ENCODE measurements at regions not wholly inside any gene's neighbourhood (a gene's known extent, or its start where the extent isn't known, plus 50 kb on each side); places are given as distances from the start of the nearest gene placed in this dataset.

DNA sequence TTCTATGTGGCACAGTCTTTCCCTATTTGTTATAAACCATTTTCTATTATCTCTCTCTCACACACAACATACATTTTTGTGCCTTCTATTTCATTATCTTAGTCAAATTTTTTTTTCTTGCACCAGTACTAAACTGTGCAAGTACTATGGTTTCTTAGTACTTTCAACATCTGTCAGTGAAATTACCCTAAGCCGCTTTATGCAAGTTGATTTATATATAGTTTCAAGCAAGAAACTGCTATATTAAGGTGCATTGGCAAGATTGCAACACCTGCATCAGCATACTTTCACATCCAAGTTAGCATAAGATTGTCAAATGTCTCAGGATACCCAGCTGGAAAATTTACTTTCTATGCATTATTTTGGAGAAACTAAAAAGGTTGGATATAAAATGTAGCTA, 180.2 kb upstream of the FSTL5 start:
- DNase-seq: no peak

DNA sequence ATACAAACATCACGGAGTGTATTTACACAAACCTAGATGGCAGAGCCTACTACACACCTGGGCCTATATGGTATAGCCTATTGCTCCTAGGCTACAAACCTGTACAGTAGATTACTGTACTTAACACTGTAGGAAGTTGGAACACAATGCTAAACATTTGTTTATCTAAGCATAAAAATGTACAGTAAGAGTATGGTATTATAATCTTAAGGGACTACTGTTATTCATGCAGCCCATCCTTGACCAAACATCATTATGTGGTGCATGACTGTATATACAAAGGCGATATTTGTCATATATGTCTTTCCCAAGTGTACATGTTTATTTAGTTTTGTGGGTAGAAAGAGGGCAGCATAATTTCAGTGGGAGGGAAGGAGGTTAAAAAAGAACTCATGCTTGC, 177.7 kb upstream of the FSTL5 start:
- DNase-seq: no peak

- DNase-seq: no peak
These were observed 160.1 kb upstream of the FSTL5 start for GRCh38 chr4:162323919-162324318.

DNA sequence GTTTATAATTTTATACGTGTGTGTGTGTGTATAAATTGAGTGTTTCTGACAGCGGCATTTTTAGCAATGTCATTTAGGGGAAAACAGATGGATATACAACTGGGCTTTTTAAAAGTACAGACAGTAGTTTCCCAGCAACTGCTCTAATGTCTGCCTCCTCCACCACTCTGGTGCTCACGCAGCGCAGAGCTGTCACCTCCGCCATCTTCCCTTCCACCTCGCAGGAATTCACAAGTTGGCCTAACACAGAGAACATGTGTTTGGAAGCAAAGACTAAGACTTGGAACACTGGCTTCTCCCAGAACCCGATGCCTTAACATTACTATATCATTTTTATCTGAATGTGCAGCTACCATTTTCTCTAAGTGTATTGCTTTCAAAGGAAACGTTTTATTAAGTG, 158.3 kb upstream of the FSTL5 start:
- DNase-seq: no peak

DNA sequence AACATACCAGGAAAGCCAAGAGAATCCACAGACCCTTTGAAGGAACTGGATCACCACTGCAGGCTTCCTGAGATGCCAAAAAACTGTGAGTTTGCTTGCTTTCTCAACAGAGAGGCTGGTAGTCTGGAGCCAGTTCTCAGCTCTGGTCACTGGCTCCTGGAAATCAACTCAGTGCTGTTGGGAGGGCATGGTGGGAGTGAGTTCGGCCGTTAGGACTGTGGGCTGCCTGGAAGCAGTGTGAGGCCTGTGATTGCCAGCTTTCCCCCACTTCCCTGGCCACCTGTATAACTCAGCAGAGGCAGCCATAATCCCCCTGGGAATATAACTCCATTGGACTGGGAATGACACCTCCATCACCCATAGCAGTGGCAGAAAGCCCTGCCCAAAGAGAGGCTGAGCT, 122.0 kb upstream of the FSTL5 start:
- DNase-seq: no peak

DNA sequence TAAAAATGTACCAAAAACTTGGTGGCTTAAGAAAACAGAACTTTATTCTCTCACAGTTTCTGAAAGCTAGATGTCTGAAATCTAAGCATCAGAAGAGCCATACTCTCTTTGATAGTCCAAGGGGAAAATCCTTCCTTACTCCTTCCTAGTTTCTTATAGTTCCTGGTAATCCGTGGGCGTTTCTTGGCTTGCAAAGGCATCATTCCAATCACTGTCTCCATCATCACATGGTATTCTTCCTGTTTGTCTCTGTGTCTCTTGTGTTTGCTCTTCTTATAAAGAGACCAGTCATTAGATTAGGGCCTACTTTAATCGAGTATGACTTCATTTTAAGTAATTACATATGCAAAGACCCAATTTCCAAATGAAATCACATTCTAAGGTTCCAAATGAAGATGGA, 118.9 kb upstream of the FSTL5 start:
- no peak for DNase-seq

GRCh38 chr4:162274354-162274753, 110.6 kb upstream of the FSTL5 start:
- no peak for DNase-seq

DNA sequence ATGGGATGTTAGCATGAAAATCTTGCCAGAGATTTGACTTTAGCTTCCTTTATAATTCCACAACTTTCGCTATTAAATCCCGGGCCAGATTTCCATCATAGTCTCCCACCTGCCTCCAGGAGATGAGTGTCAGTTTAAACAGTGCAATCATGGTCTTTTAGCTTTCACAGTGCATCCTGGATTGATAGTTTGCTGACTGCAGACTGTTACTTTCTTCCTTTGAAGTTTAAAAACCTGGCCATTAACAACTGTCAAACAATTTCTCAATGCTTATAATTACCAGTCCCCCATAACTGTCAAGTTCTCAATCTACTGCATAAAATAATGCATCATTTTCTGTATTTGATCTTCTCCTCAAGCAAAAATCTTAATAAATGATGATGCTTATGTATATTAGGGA, 108.4 kb upstream of the FSTL5 start:
- no peak for DNase-seq

- no peak for DNase-seq
These were observed 105.1 kb upstream of the FSTL5 start for GRCh38 chr4:162268911-162269310.

- DNase-seq: no peak
These were observed 102.0 kb upstream of the FSTL5 start for GRCh38 chr4:162265802-162266201.

DNA sequence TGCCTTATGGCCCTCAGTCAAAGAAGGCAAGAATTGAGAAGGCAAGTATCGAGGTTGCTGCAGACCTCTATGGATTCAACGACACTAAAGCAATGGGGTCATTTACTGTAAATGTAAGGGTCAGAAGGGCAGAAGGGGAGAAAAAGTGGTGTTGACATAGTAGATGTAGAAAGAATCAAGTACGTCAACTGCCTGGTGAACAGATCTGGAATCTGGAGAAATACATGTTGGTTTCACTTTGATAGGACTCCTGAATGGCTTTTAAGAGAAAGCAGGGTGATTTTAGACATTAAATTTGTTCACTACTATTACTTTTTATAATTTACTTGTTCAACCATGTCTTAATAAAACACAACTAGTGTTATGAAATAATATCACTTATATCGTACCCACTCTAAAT, 81.3 kb upstream of the FSTL5 start:
- DNase-seq: no peak

DNA sequence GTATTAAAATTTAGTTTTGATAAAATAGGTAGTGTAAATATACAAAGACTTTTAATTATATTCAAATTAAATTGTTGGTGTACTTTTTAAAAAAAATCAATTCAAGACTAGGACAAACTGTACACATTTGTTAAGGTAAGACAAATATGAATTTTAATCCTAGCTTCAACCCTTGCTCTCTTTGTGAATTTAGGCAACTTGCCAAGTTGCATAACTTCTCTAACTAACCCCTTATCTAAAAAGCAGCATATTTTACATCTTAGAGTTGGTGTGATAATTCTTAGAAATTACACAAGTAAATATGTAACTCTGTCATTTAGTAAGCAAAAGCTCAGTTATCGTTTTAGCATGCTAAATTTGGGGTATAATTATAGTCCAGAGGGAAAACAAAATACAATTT, 78.1 kb upstream of the FSTL5 start:
- DNase-seq: no peak

GRCh38 chr4:162239992-162240769, 76.4 kb upstream of the FSTL5 start:
- DNase-seq: no peak

DNA sequence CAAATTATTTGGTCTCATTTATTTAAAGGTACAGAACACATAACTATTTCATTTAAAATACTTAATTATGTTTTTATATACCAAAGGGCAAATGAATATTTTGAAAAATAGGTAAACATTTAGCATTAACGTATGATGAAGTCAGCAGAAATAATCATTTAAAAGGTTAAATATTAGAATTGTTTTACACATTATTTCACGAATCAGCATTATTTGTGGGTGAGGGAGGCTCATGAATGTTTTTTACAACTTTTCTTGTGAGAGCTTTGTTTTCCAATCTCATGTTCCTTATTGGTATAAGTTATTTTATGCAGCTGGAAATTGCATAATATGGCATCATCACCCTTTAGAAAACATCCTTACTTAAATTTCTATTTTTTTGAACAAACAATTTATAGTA, 73.9 kb upstream of the FSTL5 start:
- no peak for DNase-seq

DNA sequence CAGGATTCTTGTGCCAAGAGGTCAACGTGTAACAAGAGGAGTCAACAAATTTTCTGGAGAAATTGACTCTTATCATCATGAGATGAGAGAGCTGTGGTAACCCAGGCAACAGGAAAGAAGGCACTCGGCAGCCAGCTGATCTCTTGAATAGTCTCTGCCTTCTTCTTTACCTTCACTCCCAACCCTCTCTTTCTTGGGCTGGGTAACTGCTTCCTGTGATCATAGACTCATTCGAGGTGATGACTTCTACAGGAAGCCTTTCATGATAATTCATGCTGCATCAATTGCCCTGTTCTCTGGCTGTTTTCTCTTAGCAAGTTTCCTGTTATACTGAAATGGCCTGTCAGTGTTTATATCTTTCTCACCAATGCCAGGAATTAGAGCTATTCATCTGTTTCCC, 70.8 kb upstream of the FSTL5 start:
- DNase-seq: no peak

GRCh38 chr4:162232349-162232748, 68.5 kb upstream of the FSTL5 start:
- no peak for DNase-seq

DNA sequence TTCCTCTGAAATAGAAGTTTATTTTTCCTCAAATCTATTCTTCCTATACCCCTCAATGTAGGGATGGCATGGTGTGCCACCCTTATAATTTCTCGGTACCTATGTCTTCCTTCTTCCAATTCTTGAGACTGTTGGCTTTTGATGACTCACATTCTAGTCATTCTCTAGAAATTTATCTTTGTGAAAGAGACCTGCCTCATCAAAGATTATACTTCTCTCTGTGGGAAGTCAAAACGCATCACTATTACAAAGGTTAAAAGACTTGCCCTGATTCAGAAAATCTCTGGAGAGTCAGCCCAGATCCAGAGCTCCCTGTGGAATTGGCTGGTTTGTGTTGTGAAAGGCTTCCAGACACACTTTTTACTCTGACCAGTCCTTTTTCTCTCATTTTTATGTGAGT, 65.9 kb upstream of the FSTL5 start:
- no peak for DNase-seq

GRCh38 chr4:162221148-162221547, 57.3 kb upstream of the FSTL5 start:
- no peak for DNase-seq

All from bone marrow (tissue), 2 donors.